Kidney (tissue), 13 donors: ENCODE measurements at regions not wholly inside any gene's neighbourhood (a gene's known extent, or its start where the extent isn't known, plus 50 kb on each side); places are given as distances from the start of the nearest gene placed in this dataset.

Experiments used
- DNase-seq, 5 donors: peaks; one replicate each; pipeline ENCODE4 v3.0.0-alpha.2; 2013 to 2020
- FAIRE-seq: peaks from 2 replicates; lab custom pipeline; 2012; peaks lifted over from hg19 to GRCh38; lab: Jason Lieb, UNC
- H3K27ac ChIP-seq, 2 donors: one replicate each; pipeline ENCODE4 v1.7.0; 2013; ENCODE audit warnings: low read depth in 2 of 2, low read length in 2 of 2, inconsistent platforms in 1 of 2
- H3K27me3 ChIP-seq: one replicate; pipeline ENCODE4 v1.7.1; 2013; ENCODE audit warnings: low read length, inconsistent platforms; ENCODE audit not compliant: control insufficient read depth, insufficient read depth
- H3K36me3 ChIP-seq, 3 donors: one replicate each; pipeline versions ENCODE4 v1.7.0 to v1.7.1; 2013; ENCODE audit warnings: low read length in 3 of 3, control low read depth in 1 of 3, inconsistent platforms in 1 of 3; ENCODE audit not compliant: insufficient read depth in 3 of 3, control insufficient read depth in 2 of 3
- H3K4me1 ChIP-seq, 3 donors: one replicate each; pipeline versions ENCODE4 v1.7.0 to v1.7.1; 2013; ENCODE audit warnings: low read length in 3 of 3, inconsistent platforms in 1 of 3, low read depth in 1 of 3; ENCODE audit not compliant: control insufficient read depth in 2 of 3, insufficient read depth in 2 of 3
- H3K4me3 ChIP-seq, 3 donors: one replicate each; pipeline versions ENCODE4 v1.7.0 to v1.8.1; 2013; ENCODE audit warnings: low read length in 3 of 3, control low read depth in 1 of 3, inconsistent platforms in 1 of 3
- H3K9ac ChIP-seq, 3 donors: one replicate each; pipeline versions ENCODE4 v1.7.0 to v1.7.1; 2013; ENCODE audit warnings: low read length in 3 of 3, control low read depth in 1 of 3, inconsistent platforms in 1 of 3
- H3K9me3 ChIP-seq, 3 donors: one replicate each; pipeline versions ENCODE4 v1.7.0 to v1.7.1; 2013; ENCODE audit warnings: low read length in 3 of 3, control low read depth in 1 of 3, inconsistent platforms in 1 of 3; ENCODE audit not compliant: control insufficient read depth in 2 of 3, insufficient read depth in 1 of 3
- intact Hi-C: fragments of 100-400 bp; cut with DNase I; formaldehyde crosslinking; loops from one replicate; pipeline ENCODE4 v1.11.1; 2022
- TF ChIP-seq, protein P1 (sequence below): IDR thresholded peaks from 3 replicates; pipeline ENCODE4 v1.5.1; 2012; ENCODE audit warnings: mild to moderate bottlenecking, moderate library complexity, borderline replicate concordance; ENCODE audit not compliant: insufficient read depth; ENCODE audit errors: extremely low read depth
- donor health status: control.
- donor health status: control.
- donor health status: control.
- donor health status: control.
- donor health status: control.
- donor health status: DM: yes; HTN: yes; CAD: no.
- donor health status: Normal renal cell carcinoma (clear cell type).

DNA sequence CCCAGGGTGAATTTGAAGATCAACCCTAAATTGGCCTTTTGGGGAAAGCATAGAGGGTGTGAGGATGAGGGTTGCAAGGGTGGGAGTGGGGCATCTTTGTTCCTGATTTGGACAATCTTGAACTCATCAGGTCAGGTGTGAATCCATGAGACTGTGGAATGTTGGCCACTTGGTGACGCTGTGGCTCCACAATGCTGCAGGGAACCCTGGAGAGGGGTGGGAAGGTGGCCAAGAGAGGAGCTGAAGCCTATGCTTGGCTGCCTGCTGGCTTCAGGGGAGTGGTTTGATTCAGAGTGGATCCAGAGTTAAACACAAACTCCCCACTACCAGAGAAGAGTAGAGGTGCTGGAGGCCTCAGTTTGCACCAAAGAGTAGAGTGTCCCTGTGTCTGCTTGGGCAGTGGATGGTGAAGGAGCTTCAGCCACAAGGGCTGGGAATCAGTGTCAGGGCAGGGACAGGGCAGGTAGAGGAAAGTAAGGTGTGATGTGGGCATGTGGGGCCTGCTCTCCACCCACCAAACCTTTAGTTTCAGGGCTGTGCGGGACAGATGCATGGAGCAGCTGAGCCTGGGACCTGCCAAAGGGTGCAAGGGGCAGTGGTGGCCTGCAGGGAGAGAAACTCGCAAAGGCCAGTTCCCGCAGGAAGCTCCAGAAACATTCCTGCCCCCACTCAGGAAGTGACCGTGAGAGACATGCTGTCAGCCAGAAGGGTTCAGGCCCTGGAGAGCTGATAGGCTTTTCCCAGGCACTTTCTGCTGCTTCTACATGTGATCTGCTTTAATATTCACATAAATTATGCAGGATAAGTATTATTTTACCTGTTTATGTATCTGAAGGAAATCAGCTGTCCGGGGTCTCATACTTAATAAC lies 81.0 kb upstream of the PRSS58 start:
- Histone ChIP-seq H3K9me3 (no peaks in the 10 kb centered on the region), H3K27ac (no peak overlapping the region), H3K27me3 (no peaks in the 10 kb centered on the region), H3K4me3 (no peak overlapping the region), H3K4me1 (no peaks in the 10 kb centered on the region), H3K36me3 (no peaks in the 10 kb centered on the region), H3K9ac (no peak overlapping the region)
- TF ChIP-seq, protein P1, sequence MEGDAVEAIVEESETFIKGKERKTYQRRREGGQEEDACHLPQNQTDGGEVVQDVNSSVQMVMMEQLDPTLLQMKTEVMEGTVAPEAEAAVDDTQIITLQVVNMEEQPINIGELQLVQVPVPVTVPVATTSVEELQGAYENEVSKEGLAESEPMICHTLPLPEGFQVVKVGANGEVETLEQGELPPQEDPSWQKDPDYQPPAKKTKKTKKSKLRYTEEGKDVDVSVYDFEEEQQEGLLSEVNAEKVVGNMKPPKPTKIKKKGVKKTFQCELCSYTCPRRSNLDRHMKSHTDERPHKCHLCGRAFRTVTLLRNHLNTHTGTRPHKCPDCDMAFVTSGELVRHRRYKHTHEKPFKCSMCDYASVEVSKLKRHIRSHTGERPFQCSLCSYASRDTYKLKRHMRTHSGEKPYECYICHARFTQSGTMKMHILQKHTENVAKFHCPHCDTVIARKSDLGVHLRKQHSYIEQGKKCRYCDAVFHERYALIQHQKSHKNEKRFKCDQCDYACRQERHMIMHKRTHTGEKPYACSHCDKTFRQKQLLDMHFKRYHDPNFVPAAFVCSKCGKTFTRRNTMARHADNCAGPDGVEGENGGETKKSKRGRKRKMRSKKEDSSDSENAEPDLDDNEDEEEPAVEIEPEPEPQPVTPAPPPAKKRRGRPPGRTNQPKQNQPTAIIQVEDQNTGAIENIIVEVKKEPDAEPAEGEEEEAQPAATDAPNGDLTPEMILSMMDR: peak; percentile 37
- DNase-seq (peak in 3 of 5 donors; percentile 55 to 70 (median 64)), FAIRE-seq (no peak)
- intact Hi-C loops: no loop called here

DNA sequence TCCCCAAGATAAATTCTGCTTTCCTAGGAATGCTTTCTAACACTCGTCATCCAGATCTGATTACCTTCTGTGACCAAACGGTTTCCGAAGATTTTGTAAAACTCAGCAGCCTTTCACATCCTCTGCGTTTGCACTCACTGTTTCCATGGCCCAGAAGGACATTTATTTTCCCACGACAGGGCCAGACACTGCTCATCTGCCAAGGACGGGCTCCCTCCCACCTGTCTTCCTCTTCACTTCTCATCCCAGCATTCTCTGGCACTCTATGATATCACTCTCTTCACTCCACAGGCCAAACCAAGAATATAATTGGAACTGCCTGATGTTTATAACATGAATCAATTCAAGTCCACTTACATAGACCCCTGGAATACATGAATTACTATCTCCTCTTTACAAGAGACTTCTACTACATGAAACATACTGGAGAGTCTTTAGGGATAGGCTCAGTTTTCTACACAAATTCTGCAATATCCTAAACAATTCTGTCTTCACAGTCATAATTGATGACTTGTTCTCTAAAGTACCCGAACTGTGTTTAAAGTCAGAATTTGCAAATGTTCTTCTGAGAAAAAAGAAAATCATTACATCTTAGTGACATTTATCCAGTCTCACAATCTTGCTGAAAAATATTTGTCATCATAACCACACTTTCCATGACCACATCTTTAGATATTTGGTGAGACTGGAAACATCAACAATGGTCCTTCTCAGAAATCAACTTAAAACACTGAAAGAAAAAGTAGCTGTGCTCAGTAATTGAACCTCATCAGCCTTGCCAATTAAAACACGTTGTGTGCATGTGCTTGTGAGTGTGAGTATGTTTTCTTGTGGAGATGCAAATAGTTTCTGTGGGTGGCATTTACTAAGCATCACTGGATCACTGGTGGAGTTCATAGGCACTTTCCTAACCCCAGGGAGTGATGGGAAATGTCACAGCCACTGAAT lies 79.5 kb upstream of the PRSS58 start:
- intact Hi-C loops: no loop called here
- FAIRE-seq (no peak), DNase-seq (no peak)
- Histone ChIP-seq H3K27ac (no peak overlapping the region), H3K27me3 (no peaks in the 10 kb centered on the region), H3K4me1 (no peaks in the 10 kb centered on the region), H3K36me3 (no peaks in the 10 kb centered on the region), H3K4me3 (no peak overlapping the region), H3K9ac (no peak overlapping the region), H3K9me3 (no peaks in the 10 kb centered on the region)
- TF ChIP-seq, protein P1: no peak

DNA sequence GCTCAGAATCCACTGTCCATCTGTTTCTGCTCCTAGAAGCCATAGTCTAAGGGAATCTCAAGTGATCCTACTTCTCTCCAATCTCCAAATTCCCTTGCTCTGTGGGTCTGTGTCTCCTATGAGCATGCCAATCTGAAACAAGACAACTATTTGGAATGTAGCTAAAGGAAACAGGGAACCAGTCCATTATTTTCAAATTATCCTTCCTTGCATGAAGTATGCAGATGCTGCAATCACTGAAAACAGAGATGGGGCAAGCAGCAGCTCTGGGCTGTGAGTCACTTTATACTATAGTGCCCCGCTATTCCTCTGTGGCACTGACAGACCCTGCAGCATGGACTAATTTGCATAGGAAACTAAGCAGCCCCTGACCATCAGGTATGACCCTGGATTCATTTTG lies 76.9 kb upstream of the PRSS58 start:
- Histone ChIP-seq H3K36me3 (no peaks in the 10 kb centered on the region), H3K4me1 (no peaks in the 10 kb centered on the region), H3K9ac (no peak overlapping the region), H3K27me3 (no peaks in the 10 kb centered on the region), H3K9me3 (no peaks in the 10 kb centered on the region), H3K4me3 (no peak overlapping the region), H3K27ac (no peak overlapping the region)
- no peak for FAIRE-seq
- TF ChIP-seq, protein P1: no peak
- DNase-seq: no peak
- intact Hi-C loops: no loop called here
